Astrocyte of the cerebellum (primary cell): ENCODE measurements at regions not wholly inside any gene's neighbourhood (a gene's known extent, or its start where the extent isn't known, plus 50 kb on each side); places are given as distances from the start of the nearest gene placed in this dataset.
"Not testable (repeated sequence)": the region's sequence is repeated elsewhere in the genome, so short reads cannot be mapped to it uniquely, and the experiment has no call there.

Experiments
- DNase-seq: peaks from one replicate; pipeline ENCODE4 v3.0.0-alpha.2; 2011; ENCODE audit warnings: low read depth
- H3K4me3 ChIP-seq: 2 replicates; pipeline ENCODE4 v1.5.1; 2011; ENCODE audit warnings: mild to moderate bottlenecking, low read depth, low read length, moderate library complexity
- in situ Hi-C: cut with HindIII; loops from 2 replicates; pipeline ENCODE4 v1.10.0; 2017; ENCODE audit warnings: low sequenced_read_pairs
- TF ChIP-seq, protein P1 (sequence below): IDR thresholded peaks from 2 replicates; pipeline ENCODE4 v1.5.1; 2012; ENCODE audit warnings: low read length, low read depth, moderate library complexity, mild to moderate bottlenecking; ENCODE audit errors: missing control alignments

DNA sequence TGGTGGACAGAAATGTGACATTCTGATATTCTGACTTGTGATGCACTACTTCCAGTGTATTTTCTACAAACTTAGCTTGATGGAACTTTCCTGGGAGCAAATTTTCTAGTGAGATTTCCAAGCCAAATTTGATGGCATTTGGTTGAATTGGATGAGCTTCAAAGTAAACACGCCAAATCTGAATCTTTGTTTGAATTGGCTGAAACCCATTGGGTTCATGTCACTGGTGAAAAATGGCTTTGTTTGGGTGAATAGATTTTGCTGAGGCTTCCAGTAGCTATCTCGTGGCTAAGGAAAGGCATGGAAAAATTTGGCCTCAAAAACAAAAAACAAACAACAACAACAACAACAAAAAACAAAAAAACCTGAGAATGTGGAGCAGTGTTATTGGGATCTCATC lies 271.1 kb upstream of the RPS23 start:
- no peak overlapping the region for H3K4me3 ChIP-seq
- in situ Hi-C loops, result no loop called here
- DNase-seq, result no peak
- TF ChIP-seq, protein P1, sequence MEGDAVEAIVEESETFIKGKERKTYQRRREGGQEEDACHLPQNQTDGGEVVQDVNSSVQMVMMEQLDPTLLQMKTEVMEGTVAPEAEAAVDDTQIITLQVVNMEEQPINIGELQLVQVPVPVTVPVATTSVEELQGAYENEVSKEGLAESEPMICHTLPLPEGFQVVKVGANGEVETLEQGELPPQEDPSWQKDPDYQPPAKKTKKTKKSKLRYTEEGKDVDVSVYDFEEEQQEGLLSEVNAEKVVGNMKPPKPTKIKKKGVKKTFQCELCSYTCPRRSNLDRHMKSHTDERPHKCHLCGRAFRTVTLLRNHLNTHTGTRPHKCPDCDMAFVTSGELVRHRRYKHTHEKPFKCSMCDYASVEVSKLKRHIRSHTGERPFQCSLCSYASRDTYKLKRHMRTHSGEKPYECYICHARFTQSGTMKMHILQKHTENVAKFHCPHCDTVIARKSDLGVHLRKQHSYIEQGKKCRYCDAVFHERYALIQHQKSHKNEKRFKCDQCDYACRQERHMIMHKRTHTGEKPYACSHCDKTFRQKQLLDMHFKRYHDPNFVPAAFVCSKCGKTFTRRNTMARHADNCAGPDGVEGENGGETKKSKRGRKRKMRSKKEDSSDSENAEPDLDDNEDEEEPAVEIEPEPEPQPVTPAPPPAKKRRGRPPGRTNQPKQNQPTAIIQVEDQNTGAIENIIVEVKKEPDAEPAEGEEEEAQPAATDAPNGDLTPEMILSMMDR, result no peak

DNA sequence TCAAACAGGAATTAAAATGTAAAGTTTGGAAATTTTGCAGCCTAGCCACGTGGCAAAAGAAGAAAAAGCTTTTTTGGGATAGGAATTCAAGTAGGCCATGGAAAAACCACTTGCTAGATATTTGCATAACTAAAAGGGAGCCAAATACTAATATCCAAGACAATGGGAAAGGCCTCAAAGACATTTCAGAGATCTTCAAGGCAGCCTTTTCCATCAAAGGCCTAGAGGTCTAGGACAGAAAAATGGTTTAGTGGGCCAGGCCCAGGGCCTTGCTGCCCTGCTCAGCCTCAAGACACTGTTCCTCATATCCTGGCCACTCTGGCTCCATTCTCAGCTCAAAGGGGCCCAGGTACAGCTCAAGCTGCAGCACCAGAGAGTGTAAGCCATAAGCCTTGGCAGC lies 265.9 kb upstream of the RPS23 start:
- in situ Hi-C loops, result no loop called here
- TF ChIP-seq, protein P1, result no peak
- H3K4me3 ChIP-seq, result no peak overlapping the region
- DNase-seq, result no peak

DNA sequence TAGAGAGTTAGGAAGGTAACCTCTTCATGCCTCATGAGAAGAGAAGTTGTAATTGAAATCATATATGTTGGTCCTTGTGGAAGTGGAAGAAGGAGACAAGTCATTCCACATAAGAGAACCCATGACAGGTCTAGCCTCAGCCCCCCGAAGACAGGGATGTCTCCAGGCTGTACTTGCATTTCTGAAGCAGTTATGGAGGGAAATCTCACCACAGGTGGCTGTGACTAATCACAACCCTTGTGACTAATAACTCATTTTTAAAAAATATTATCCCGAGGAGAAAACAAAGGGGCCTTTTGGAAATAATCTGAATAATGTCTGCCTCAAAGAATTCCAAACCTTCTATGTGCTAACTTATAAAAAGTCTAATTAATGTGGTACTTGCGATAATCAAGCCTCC lies 262.1 kb upstream of the RPS23 start:
- TF ChIP-seq, protein P1, result no peak
- in situ Hi-C loops, result no loop called here
- H3K4me3 ChIP-seq, result no peak overlapping the region
- no peak for DNase-seq

DNA sequence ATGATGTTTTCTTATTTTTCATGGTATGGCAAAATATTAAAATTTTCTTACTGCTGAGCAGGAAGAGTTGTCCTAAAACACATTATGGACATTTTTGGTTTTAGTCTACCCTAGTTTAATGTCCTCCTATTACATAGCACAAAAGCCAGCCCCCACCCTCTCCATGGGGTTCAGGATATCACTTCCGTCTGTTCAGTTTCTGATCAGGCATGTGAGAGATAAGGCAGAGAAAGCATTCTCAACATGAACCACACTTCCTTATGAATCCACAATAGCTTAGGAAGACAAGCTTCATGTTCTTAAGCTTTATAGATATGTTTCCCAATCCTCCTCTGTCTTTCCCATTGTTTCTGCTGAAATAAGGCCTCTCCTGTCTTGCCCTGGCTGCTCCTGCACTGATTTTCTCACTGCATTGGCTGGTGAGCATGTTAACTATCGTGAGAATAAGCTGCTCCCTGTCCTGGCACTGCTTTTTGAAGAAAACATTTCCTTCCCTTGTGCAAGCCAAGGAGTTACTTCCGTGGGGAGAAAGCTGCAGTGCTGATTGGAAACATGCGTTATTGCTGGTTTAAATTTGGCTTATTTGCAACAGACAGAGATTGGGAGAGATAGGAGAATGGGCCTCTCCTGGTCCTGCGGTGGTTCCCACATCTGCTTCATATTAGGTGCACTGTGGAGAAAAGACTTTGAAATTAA lies 260.3 kb upstream of the RPS23 start:
- no peak for DNase-seq
- in situ Hi-C loops, result no loop called here
- TF ChIP-seq, protein P1, result no peak
- H3K4me3 ChIP-seq, result no peak overlapping the region

DNA sequence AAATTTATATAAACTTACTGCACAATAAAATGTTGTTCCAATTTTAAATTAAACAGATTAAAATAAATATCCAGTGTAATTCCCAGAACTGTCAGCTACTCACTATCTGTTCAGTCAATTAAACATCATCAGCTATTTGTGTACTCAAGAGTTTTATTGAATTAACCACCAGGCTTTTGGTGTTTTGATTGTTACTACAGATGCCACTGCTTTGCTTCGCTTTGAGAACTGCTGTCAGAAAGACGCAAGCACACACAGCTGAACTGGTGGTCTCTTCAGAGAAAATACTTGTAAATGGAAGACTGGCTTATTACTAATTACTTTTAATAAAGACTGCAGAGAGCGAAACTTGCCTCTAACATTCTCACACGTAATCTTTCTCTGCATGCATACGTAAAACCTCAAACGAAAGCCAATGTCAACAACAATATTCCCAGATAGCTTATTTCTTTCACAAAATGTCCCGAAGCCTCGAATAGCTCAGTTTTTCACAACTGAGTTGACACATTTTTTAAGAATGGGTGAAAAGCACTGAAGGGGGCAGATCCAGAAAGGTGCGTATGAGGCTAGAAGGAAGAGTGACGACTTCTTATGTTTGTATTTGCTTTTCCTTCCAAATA lies 259.6 kb upstream of the RPS23 start:
- TF ChIP-seq, protein P1, result no peak
- DNase-seq, result no peak
- H3K4me3 ChIP-seq, result no peak overlapping the region
- in situ Hi-C loops, result no loop called here

DNA sequence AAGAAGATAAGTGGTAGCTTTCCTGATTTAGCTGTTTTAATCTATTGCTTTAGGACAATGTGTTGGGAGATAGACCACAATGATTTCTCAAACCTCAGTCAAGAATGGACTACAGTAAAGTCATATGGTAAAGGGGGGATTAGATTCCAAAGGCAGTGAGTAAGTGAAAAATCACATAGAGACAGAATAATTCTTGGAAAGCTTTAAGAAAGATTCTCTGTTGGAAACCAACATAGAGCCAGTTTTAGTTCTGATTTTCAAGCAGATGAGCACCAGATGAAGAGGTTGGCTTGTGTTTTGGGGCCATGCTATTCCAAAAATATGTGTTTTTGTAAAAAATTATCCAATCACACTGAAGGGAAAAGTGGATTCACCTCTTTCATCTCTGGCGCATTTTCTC lies 256.8 kb upstream of the RPS23 start:
- in situ Hi-C loops, result no loop called here
- TF ChIP-seq, protein P1, result no peak

DNA sequence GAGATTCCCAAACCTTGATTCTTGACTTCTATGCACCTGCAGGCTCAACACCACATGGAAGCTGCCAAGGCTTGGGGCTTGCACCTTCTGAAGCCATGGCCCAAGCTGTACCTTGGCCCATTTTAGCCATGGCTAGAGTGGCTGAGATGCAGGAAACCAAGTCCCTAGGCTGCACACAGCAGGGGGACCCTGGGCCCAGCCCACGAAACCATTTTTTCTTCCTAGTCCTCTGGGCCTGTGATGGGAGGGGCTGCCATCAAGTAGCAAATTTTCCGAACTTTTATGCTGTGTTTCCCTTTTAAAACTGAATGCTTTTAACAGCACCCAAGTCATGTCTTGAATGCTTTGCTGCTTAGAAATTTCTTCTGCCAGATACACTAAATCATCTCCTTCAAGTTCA lies 253.9 kb upstream of the RPS23 start:
- H3K4me3 ChIP-seq, DNase-seq, in situ Hi-C loops: not testable (repeated sequence)

More for the DNA sequence above, 256.8 kb upstream of the RPS23 start:
- H3K4me3 ChIP-seq, result no peak overlapping the region
- DNase-seq, result no peak
